ENCODE measurements at regions not wholly inside any gene's neighbourhood (a gene's known extent, or its start where the extent isn't known, plus 50 kb on each side); places are given as distances from the start of the nearest gene placed in this dataset.

GRCh38 chr2:181140928-181141327 is 160.5 kb downstream of the UBE2E3 start:
- dilution Hi-C loops (cut with HindIII; ENCODE audit: low sequenced_read_pairs, unreplicated experiment), result no loop called here

More at GRCh38 chr2:181140928-181141327, 160.5 kb downstream of the UBE2E3 start:
- no peak overlapping the region for H3K23ac ChIP-seq (ENCODE audit: low read depth, low read length)
- DNase-seq (no peak), ATAC-seq (ENCODE audit: low read depth) (no peak)
- in situ Hi-C loops (cut with MboI; ENCODE audit: low sequenced_read_pairs), result no loop called here
- no peak overlapping the region for H3K18ac ChIP-seq (ENCODE audit: low read depth, low read length)
- no peak overlapping the region for H3K27ac ChIP-seq (ENCODE audit: insufficient read depth, low read length)
- no peak overlapping the region for H4K91ac ChIP-seq (ENCODE audit: insufficient read depth, low read depth, low read length)
- H3K27me3 ChIP-seq (ENCODE audit: control insufficient read depth, insufficient read depth, low read length), result no peaks in the 10 kb centered on the region
- H2BK120ac ChIP-seq (ENCODE audit: low read depth, low read length), result no peak overlapping the region
- H2AK5ac ChIP-seq (ENCODE audit: low read depth, low read length), result no peak overlapping the region
- BruUV-seq (replicated peaks), result no TSS peak
- no peak overlapping the region for H2BK15ac ChIP-seq (ENCODE audit: low read depth, low read length)
- no peaks in the 10 kb centered on the region for H3K9me3 ChIP-seq (ENCODE audit: control insufficient read depth, insufficient read depth, low read length)
- H4K8ac ChIP-seq (ENCODE audit: low read depth in 2 of 2, low read length in 2 of 2), result no peak overlapping the region
- H4K20me1 ChIP-seq (ENCODE audit: insufficient read depth, low read length), result no peaks in the 10 kb centered on the region
- no peaks in the 10 kb centered on the region for H3K4me1 ChIP-seq (ENCODE audit: control insufficient read depth, insufficient read depth, low read length)
- TF ChIP-seq MXI1 (IDR thresholded peaks at IDR 0.05; ENCODE audit: borderline replicate concordance, low read depth, low read length), result no peak
- TF ChIP-seq RCOR1 (IDR thresholded peaks at IDR 0.05; ENCODE audit: insufficient replicate concordance, low read length), result no peak
- TF ChIP-seq POLR2A (IDR thresholded peaks at IDR 0.05; ENCODE audit: low read depth, low read length), result no peak
- TF ChIP-seq FOS (IDR thresholded peaks at IDR 0.05; ENCODE audit: low read depth, low read length), result no peak
- TF ChIP-seq CEBPB (IDR thresholded peaks at IDR 0.05; ENCODE audit: low read depth, low read length), result no peak
- no peak for TF ChIP-seq NFE2L2 (IDR thresholded peaks at IDR 0.05; ENCODE audit: low read depth, low read length)
- no peak for TF ChIP-seq ELK1 (IDR thresholded peaks at IDR 0.05; ENCODE audit: borderline replicate concordance, low read depth, low read length)
- TF ChIP-seq RFX5 (IDR thresholded peaks at IDR 0.05; ENCODE audit: low read depth, low read length), result no peak
- TF ChIP-seq MAFK (IDR thresholded peaks at IDR 0.05; ENCODE audit: low read depth, low read length), result no peak
- TF ChIP-seq MAZ (IDR thresholded peaks at IDR 0.05; ENCODE audit: borderline replicate concordance, low read depth, low read length), result no peak
- no peak for TF ChIP-seq BHLHE40 (IDR thresholded peaks at IDR 0.05; ENCODE audit: low read depth, low read length)
- TF ChIP-seq RAD21 (IDR thresholded peaks at IDR 0.05; ENCODE audit: low read length), result no peak
- TF ChIP-seq USF2 (IDR thresholded peaks at IDR 0.05; ENCODE audit: low read depth, low read length), result no peak
- no peak for TF ChIP-seq SMC3 (IDR thresholded peaks at IDR 0.05; ENCODE audit: low read depth, low read length)
- no peak for TF ChIP-seq CHD1 (IDR thresholded peaks at IDR 0.05; ENCODE audit: low read depth, low read length)
- TF ChIP-seq CTCF (conservative IDR thresholded peaks at IDR 0.05; ENCODE audit: low read depth, low read length), result no peak
- no peak overlapping the region for H3K56ac ChIP-seq (ENCODE audit: extremely low read depth, insufficient read depth, low read length)
- no peak overlapping the region for H2BK5ac ChIP-seq (ENCODE audit: low read depth, low read length, poor library complexity, severe bottlenecking)
- no peak overlapping the region for H3K9ac ChIP-seq (ENCODE audit: low read depth, low read length)
- H3K4me2 ChIP-seq (ENCODE audit: low read depth, low read length), result no peak overlapping the region
- H3K9me1 ChIP-seq (ENCODE audit: insufficient read depth, low read length), result no peaks in the 10 kb centered on the region
- no CpG with 5 or more reads among the region's 1 CpG for WGBS, 2 experiments (ENCODE audit: extremely low coverage in 2 of 2, insufficient read length in 1 of 2)
- H3K36me3 ChIP-seq (ENCODE audit: control insufficient read depth, insufficient read depth, low read length), result no peaks in the 10 kb centered on the region
- H2BK20ac ChIP-seq (ENCODE audit: low read depth, low read length), result no peak overlapping the region
- POLR2A ChIA-PET (ENCODE audit: unreplicated experiment), result no interaction called here
- H2AFZ ChIP-seq (replicated peaks; ENCODE audit: low read length, poor library complexity), result no peak overlapping the region
- CTCF ChIA-PET, result interaction anchor here (1.3 kb wide), 1 partner anchor 13 kb away, joined by 3 read pairs; no protein-coding TSS in a partner anchor
- H2AK9ac ChIP-seq (replicated peaks; ENCODE audit: low read depth, low read length, poor library complexity), result no peak overlapping the region
- no peak overlapping the region for H3K4ac ChIP-seq (ENCODE audit: low read depth, low read length)
- intact Hi-C loops (cut with micrococcal nuclease), result no loop called here
- H3K4me3 ChIP-seq (ENCODE audit: insufficient read depth, low read depth, low read length), result no peak overlapping the region
- H4K5ac ChIP-seq (ENCODE audit: low read depth, low read length), result no peak overlapping the region
- no peaks in the 10 kb centered on the region for H3K79me1 ChIP-seq (ENCODE audit: low read depth in 1 of 2, low read length in 2 of 2)
- no peak overlapping the region for H3K14ac ChIP-seq (replicated peaks; ENCODE audit: low read depth, low read length)
